K562 (cell line): ENCODE measurements at regions not wholly inside any gene's neighbourhood (a gene's known extent, or its start where the extent isn't known, plus 50 kb on each side); places are given as distances from the start of the nearest gene placed in this dataset.

ENCODE experiments used
- ATAC-seq: fragments of 200-7000 bp; cut with Tn5 transposase; 3 replicates; pipeline ENCODE4 v1.9.1; 2020; ENCODE audit warnings: moderate library complexity
- BruUV-seq: library from RNA; stranded (reverse); fragments of 400-500 nt; replicated peaks from 2 replicates; lab custom pipeline; 2021; lab: Mats Ljungman, UMichigan
- CTCF ChIA-PET: fragments of 300-600 bp; formaldehyde crosslinking; extraction: SDS; loops from one replicate; lab custom pipeline; 2021; ENCODE audit warnings: low intra/inter-chr PET ratio; lab: Yijun Ruan, JAX
- POLR2A ChIA-PET: fragments of 300-600, 350-650 bp; sonication (Branson Sonifier 250); formaldehyde crosslinking; extraction: SDS; loops from one replicate; lab custom pipeline; 2021; ENCODE audit warnings: antibody characterized with exemption, inconsistent platforms; lab: Yijun Ruan, JAX
- DNase-seq, 4 experiments: peaks; one replicate each; pipeline versions ENCODE4 v3.0.0 to v3.0.0-alpha.2; 2011 to 2018; ENCODE audit warnings: low spot score in 3 of 4, mixed read lengths in 3 of 4; ENCODE audit errors: extremely low read depth in 1 of 4
- FAIRE-seq: peaks from 2 replicates; lab custom pipeline; 2011; peaks lifted over from hg19 to GRCh38; lab: Jason Lieb, UNC
- H2AFZ ChIP-seq: 2 replicates; pipeline ENCODE4 v1.6.0; 2011; ENCODE audit warnings: low read depth, low read length, control low read depth, inconsistent platforms
- H3K27ac ChIP-seq: fragments of 200-600 bp; 3 replicates; pipeline ENCODE4 v1.8.0; 2011; ENCODE audit warnings: low read depth, mild to moderate bottlenecking, control low read depth, inconsistent platforms, low read length, moderate library complexity, mixed read lengths; ENCODE audit errors: extremely low read depth
- H3K27me3 ChIP-seq, 2 experiments: fragments of 300-600 bp in 1 of 2; 2 replicates in 1 of 2; 3 replicates in 1 of 2; pipeline versions ENCODE4 v1.6.0 to v1.8.0; 2011; ENCODE audit warnings: inconsistent platforms in 2 of 2, low read length in 2 of 2, mild to moderate bottlenecking in 1 of 2, mixed read lengths in 1 of 2, moderate library complexity in 1 of 2; ENCODE audit not compliant: control insufficient read depth in 2 of 2, insufficient read depth in 2 of 2
- H3K36me3 ChIP-seq: fragments of 300-600 bp; 3 replicates; pipeline ENCODE4 v1.8.0; 2011; ENCODE audit warnings: mild to moderate bottlenecking, low read length, inconsistent platforms; ENCODE audit not compliant: control insufficient read depth, insufficient read depth
- H3K4me1 ChIP-seq, 2 experiments: fragments of 200-600 bp in 1 of 2; replicated peaks in 1 of 2; 2 replicates in 1 of 2; 3 replicates in 1 of 2; pipeline versions ENCODE4 v1.5.1 to v1.8.0; 2011; ENCODE audit warnings: inconsistent platforms in 2 of 2, low read length in 2 of 2, mild to moderate bottlenecking in 1 of 2, mixed read lengths in 1 of 2, moderate library complexity in 1 of 2; ENCODE audit not compliant: control insufficient read depth in 2 of 2, insufficient read depth in 2 of 2
- H3K4me2 ChIP-seq: 2 replicates; pipeline ENCODE4 v1.6.1; 2011; ENCODE audit warnings: low read length, control low read depth, inconsistent platforms, mixed read lengths; ENCODE audit not compliant: insufficient read depth
- H3K4me3 ChIP-seq: fragments of 200-600 bp; sonication (generic), shearing (Covaris generic); 2 replicates; pipeline ENCODE4 v1.5.1; 2016; ENCODE audit warnings: control low read depth, inconsistent platforms
- H3K79me2 ChIP-seq: fragments of 200-600 bp; 3 replicates; pipeline ENCODE4 v1.8.0; 2011; ENCODE audit warnings: low read length, inconsistent platforms; ENCODE audit not compliant: control insufficient read depth, insufficient read depth
- H3K9ac ChIP-seq, 2 experiments: 2 replicates each; pipeline versions ENCODE4 v1.6.0 to v1.6.1; 2011; ENCODE audit warnings: low read depth in 2 of 2, low read length in 2 of 2, control low read depth in 1 of 2, inconsistent platforms in 1 of 2, mild to moderate bottlenecking in 1 of 2, mixed read lengths in 1 of 2; ENCODE audit not compliant: insufficient read depth in 1 of 2
- H3K9me1 ChIP-seq: one replicate; pipeline ENCODE4 v1.6.0; 2011; ENCODE audit warnings: inconsistent platforms, mild to moderate bottlenecking, low read length, moderate library complexity; ENCODE audit not compliant: control insufficient read depth, insufficient read depth
- H3K9me3 ChIP-seq: replicated peaks from 2 replicates; pipeline ENCODE4 v1.5.1; 2011; ENCODE audit warnings: low read depth, low read length, inconsistent platforms; ENCODE audit not compliant: control insufficient read depth, insufficient read depth
- H4K20me1 ChIP-seq: replicated peaks from 2 replicates; pipeline ENCODE4 v1.6.1; 2011; ENCODE audit warnings: low read length, inconsistent platforms, mixed read lengths; ENCODE audit not compliant: control insufficient read depth, insufficient read depth
- CREB1 ChIP-seq, 2 experiments: sonication (generic) in 1 of 2; formaldehyde crosslinking in 1 of 2; IDR thresholded peaks; 2 replicates each; pipeline versions ENCODE4 v1.6.1 to v1.8.0; 2012 to 2022; ENCODE audit warnings: inconsistent platforms in 1 of 2, mild to moderate bottlenecking in 1 of 2, missing genetic modification reagents in 1 of 2, moderate library complexity in 1 of 2
- EHMT2 ChIP-seq: fragments of 450-650 bp; IDR thresholded peaks from 2 replicates; pipeline ENCODE4 v1.6.1; 2018; ENCODE audit warnings: antibody characterized with exemption
- ETV1 ChIP-seq: fragments of 450-650 bp; conservative IDR thresholded peaks from 2 replicates; pipeline ENCODE4 v1.6.1; 2016; ENCODE audit warnings: missing genetic modification characterization, control low read depth, low read depth, missing compliant biosample characterization
- GTF2A2 ChIP-seq: IDR thresholded peaks from 2 replicates; pipeline ENCODE4 v1.6.1; 2016; ENCODE audit warnings: mild to moderate bottlenecking, missing genetic modification characterization, missing compliant biosample characterization
- KHSRP ChIP-seq: fragments of 450-650 bp; IDR thresholded peaks from 2 replicates; pipeline ENCODE4 v1.6.1; 2017
- PHF8 ChIP-seq: fragments of 200-600 bp; sonication (generic); IDR thresholded peaks from 2 replicates; pipeline ENCODE4 v1.6.1; 2012; ENCODE audit warnings: mixed run types, mild to moderate bottlenecking, inconsistent platforms, low read length, moderate library complexity, borderline replicate concordance
- RBM22 ChIP-seq: fragments of 200-400 bp; formaldehyde crosslinking; IDR thresholded peaks from 2 replicates; pipeline ENCODE4 v1.6.1; 2018; ENCODE audit warnings: low read length, low read depth; ENCODE audit not compliant: poor library complexity, severe bottlenecking
- RUNX1 ChIP-seq: sonication (generic); IDR thresholded peaks from 2 replicates; pipeline ENCODE4 v1.6.1; 2016; ENCODE audit warnings: antibody characterized with exemption, low read depth
- ZFP30 ChIP-seq: fragments of 250-450 bp; sonication (Bioruptor Pico); IDR thresholded peaks from 2 replicates; pipeline ENCODE4 v1.8.0; 2022; ENCODE audit warnings: moderate library complexity, mild to moderate bottlenecking, inconsistent platforms, borderline replicate concordance
- ZNF444 ChIP-seq: fragments of 250-450 bp; sonication (Bioruptor Pico); IDR thresholded peaks from 2 replicates; pipeline ENCODE4 v1.4.0; 2020; ENCODE audit warnings: mild to moderate bottlenecking, moderate library complexity
- ZNF79 ChIP-seq: fragments of 250-450 bp; sonication (Bioruptor Pico); IDR thresholded peaks from 2 replicates; pipeline ENCODE4 v1.4.0; 2020; ENCODE audit warnings: low read depth, mild to moderate bottlenecking, moderate library complexity
- WGBS: fragments of 100-300 bp; shearing (Covaris generic); methylation state at CpG from one replicate; pipeline ENCODE4 v1.1.6; 2016; ENCODE audit warnings: low coverage, mixed read lengths; ENCODE audit not compliant: insufficient coverage; ENCODE audit errors: missing lambda C conversion rate; 5-methylcytosine and 5-hydroxymethylcytosine counted together
- in situ Hi-C: fragments of 300-500 bp; cut with MboI; formaldehyde crosslinking; loops from 4 replicates; pipeline ENCODE4 v1.15.0; 2018; ENCODE audit warnings: inconsistent platforms, mixed read lengths
- intact Hi-C: fragments of 100-400 bp; cut with micrococcal nuclease; formaldehyde crosslinking; loops from 2 replicates; pipeline ENCODE4 v1.14.2; 2022
- TF ChIP-seq, protein P1 (sequence below): fragments of 250-450 bp; sonication (Bioruptor Pico); IDR thresholded peaks from 2 replicates; pipeline ENCODE4 v1.4.0; 2020; ENCODE audit warnings: borderline replicate concordance

DNA sequence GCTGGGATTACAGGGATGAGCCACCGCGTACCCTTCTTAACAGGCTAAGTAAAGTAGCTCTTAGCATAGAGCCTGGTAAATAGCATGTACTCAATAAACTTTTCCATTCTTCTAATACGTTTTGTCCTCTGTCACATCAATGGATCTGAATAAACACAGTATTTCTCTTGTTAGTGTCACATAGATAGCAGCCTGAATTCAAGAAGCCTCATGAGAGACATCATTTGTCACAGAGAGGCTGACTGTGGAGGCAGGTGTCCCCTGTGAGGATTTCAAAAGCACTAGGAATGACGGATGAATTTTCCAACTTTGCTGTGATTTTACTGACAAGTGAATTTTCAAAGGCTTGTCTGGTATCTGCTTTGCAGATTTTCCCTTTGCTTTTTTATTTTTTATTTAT lies 82.6 kb upstream of the CDC14C start:
- in situ Hi-C loops (no loop called here), intact Hi-C loops (no loop called here)
- BruUV-seq = no TSS peak
- no peak for TF ChIP-seq ZFP30 (CRISPR knock-in tag)
- TF ChIP-seq ZNF444 = no peak
- no peak for TF ChIP-seq RBM22
- TF ChIP-seq EHMT2 = no peak
- TF ChIP-seq, protein P1, sequence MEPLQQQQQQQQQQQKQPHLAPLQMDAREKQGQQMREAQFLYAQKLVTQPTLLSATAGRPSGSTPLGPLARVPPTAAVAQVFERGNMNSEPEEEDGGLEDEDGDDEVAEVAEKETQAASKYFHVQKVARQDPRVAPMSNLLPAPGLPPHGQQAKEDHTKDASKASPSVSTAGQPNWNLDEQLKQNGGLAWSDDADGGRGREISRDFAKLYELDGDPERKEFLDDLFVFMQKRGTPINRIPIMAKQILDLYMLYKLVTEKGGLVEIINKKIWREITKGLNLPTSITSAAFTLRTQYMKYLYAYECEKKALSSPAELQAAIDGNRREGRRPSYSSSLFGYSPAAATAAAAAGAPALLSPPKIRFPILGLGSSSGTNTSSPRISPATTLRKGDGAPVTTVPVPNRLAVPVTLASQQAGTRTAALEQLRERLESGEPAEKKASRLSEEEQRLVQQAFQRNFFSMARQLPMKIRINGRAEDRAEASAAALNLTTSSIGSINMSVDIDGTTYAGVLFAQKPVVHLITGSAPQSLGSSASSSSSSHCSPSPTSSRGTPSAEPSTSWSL = no peak
- TF ChIP-seq GTF2A2 (tag) = no peak
- TF ChIP-seq PHF8 = no peak
- no peak for TF ChIP-seq ETV1 (tag)
- no peak for TF ChIP-seq CREB1 (IDR thresholded peaks at IDR 0.05)
- no peak for TF ChIP-seq CREB1 (CRISPR knock-in tag; IDR thresholded peaks at IDR 0.05)
- TF ChIP-seq KHSRP = no peak
- no peak for TF ChIP-seq ZNF79
- no peak for TF ChIP-seq RUNX1
- no peak for DNase-seq
- Histone ChIP-seq H3K4me2 (no peak overlapping the region), H3K9me3 (0 out of 2 replicates have a peak, but pooled peaks cover 2% of the 10 kb centered on the region), H3K27me3 (no peaks in the 10 kb centered on the region), H2AFZ (no peak overlapping the region), H3K4me1 (no peaks in the 10 kb centered on the region), H3K9me1 (no peaks in the 10 kb centered on the region), H3K9ac (no peak overlapping the region), H3K79me2 (no peaks in the 10 kb centered on the region), H4K20me1 (no peaks in the 10 kb centered on the region), H3K27ac (no peak overlapping the region), H3K4me3 (no peak overlapping the region), H3K36me3 (no peaks in the 10 kb centered on the region)
- 4% methylated on average over 4 of the region's 4 CpGs for WGBS
- no peak for FAIRE-seq
- POLR2A ChIA-PET = no interaction called here
- CTCF ChIA-PET = no interaction called here
- ATAC-seq = no peak
